ENCODE measurements at regions not wholly inside any gene's neighbourhood (a gene's known extent, or its start where the extent isn't known, plus 50 kb on each side); places are given as distances from the start of the nearest gene placed in this dataset.

GRCh38 chr14:98694541-98694940, 577.5 kb downstream of the BCL11B start:
- no peak for TF ChIP-seq CTCF (conservative IDR thresholded peaks at IDR 0.05; ENCODE audit: low read depth, low read length)
- no peak for DNase-seq (ENCODE audit: low read depth)
- H3K4me3 ChIP-seq (ENCODE audit: low read depth, low read length), result no peak overlapping the region

GRCh38 chr14:98695809-98696208, 576.2 kb downstream of the BCL11B start:
- no peak for TF ChIP-seq CTCF (conservative IDR thresholded peaks at IDR 0.05; ENCODE audit: low read depth, low read length)
- H3K4me3 ChIP-seq (ENCODE audit: low read depth, low read length), result no peak overlapping the region
- no peak for DNase-seq (ENCODE audit: low read depth)

- DNase-seq (ENCODE audit: low read depth), result no peak
- no peak for TF ChIP-seq CTCF (conservative IDR thresholded peaks at IDR 0.05; ENCODE audit: low read depth, low read length)
- H3K4me3 ChIP-seq (ENCODE audit: low read depth, low read length), result no peak overlapping the region
Measured at GRCh38 chr14:98698341-98698740, 573.7 kb downstream of the BCL11B start.

- TF ChIP-seq CTCF (conservative IDR thresholded peaks at IDR 0.05; ENCODE audit: low read depth, low read length), result no peak
- H3K4me3 ChIP-seq (ENCODE audit: low read depth, low read length), result no peak overlapping the region
- no peak for DNase-seq (ENCODE audit: low read depth)
Measured at GRCh38 chr14:98700748-98701147, 571.2 kb downstream of the BCL11B start.

GRCh38 chr14:98701377-98701776, 570.6 kb downstream of the BCL11B start:
- no peak for DNase-seq (ENCODE audit: low read depth)
- H3K4me3 ChIP-seq (ENCODE audit: low read depth, low read length), result no peak overlapping the region
- no peak for TF ChIP-seq CTCF (conservative IDR thresholded peaks at IDR 0.05; ENCODE audit: low read depth, low read length)

GRCh38 chr14:98704441-98704840, 567.6 kb downstream of the BCL11B start:
- DNase-seq (ENCODE audit: low read depth), result no peak
- H3K4me3 ChIP-seq (ENCODE audit: low read depth, low read length), result no peak overlapping the region
- no peak for TF ChIP-seq CTCF (conservative IDR thresholded peaks at IDR 0.05; ENCODE audit: low read depth, low read length)

GRCh38 chr14:98705871-98706300, 566.1 kb downstream of the BCL11B start:
- no peak overlapping the region for H3K4me3 ChIP-seq (ENCODE audit: low read depth, low read length)
- no peak for TF ChIP-seq CTCF (conservative IDR thresholded peaks at IDR 0.05; ENCODE audit: low read depth, low read length)
- DNase-seq (ENCODE audit: low read depth), result no peak

Data from epithelial cell of proximal tubule (primary cell).